UCSD-AML1 (cell line): ENCODE measurements at regions not wholly inside any gene's neighbourhood (a gene's known extent, or its start where the extent isn't known, plus 50 kb on each side); places are given as distances from the start of the nearest gene placed in this dataset.
A peak's percentile ranks its signal among the peaks of the same experiment; 100 is the strongest.
"Not testable (repeated sequence)": the region's sequence is repeated elsewhere in the genome, so short reads cannot be mapped to it uniquely, and the experiment has no call there.

ENCODE experiments used
- DNase-seq: peaks from one replicate; lab custom pipeline; 2025; ENCODE audit not compliant: unreplicated experiment; lab: John Stamatoyannopoulos, UW

GRCh38 chr1:234784108-234784507 lies 174.1 kb upstream of the IRF2BP2 start:
- not testable (repeated sequence) for DNase-seq

GRCh38 chr1:234782791-234783190 lies 172.8 kb upstream of the IRF2BP2 start:
- DNase-seq, result no peak

- DNase-seq, result no peak
Observed at GRCh38 chr1:234782105-234782751, 172.2 kb upstream of the IRF2BP2 start.

- no peak for DNase-seq
Observed at GRCh38 chr1:234781241-234782065, 171.5 kb upstream of the IRF2BP2 start.

- no peak for DNase-seq
Observed at GRCh38 chr1:234780531-234781162, 170.7 kb upstream of the IRF2BP2 start.

- DNase-seq, result no peak
Observed at GRCh38 chr1:234780112-234780511, 170.1 kb upstream of the IRF2BP2 start.

- DNase-seq, result not testable (repeated sequence)
Observed at GRCh38 chr1:234779600-234779999, 169.6 kb upstream of the IRF2BP2 start.

GRCh38 chr1:234779160-234779538 lies 169.2 kb upstream of the IRF2BP2 start:
- DNase-seq, result no peak

GRCh38 chr1:234778221-234779159 lies 168.5 kb upstream of the IRF2BP2 start:
- DNase-seq, result no peak

- DNase-seq, result no peak
Observed at GRCh38 chr1:234777856-234778220, 167.9 kb upstream of the IRF2BP2 start.

GRCh38 chr1:234776876-234777855 lies 167.2 kb upstream of the IRF2BP2 start:
- DNase-seq, result no peak

GRCh38 chr1:234776256-234776875 lies 166.4 kb upstream of the IRF2BP2 start:
- DNase-seq, result no peak

GRCh38 chr1:234775477-234776246 lies 165.7 kb upstream of the IRF2BP2 start:
- DNase-seq, result no peak

GRCh38 chr1:234774971-234775370 lies 165.0 kb upstream of the IRF2BP2 start:
- DNase-seq, result no peak

GRCh38 chr1:234773936-234774677 lies 164.1 kb upstream of the IRF2BP2 start:
- DNase-seq, result no peak

- peak; percentile 87 for DNase-seq
Observed at GRCh38 chr1:234772345-234773147, 162.6 kb upstream of the IRF2BP2 start.
